HG02642 (cell line): ENCODE measurements at regions not wholly inside any gene's neighbourhood (a gene's known extent, or its start where the extent isn't known, plus 50 kb on each side); places are given as distances from the start of the nearest gene placed in this dataset.
"Not testable (repeated sequence)": the region's sequence is repeated elsewhere in the genome, so short reads cannot be mapped to it uniquely, and the experiment has no call there.

Experiments used
- ATAC-seq: cut with Tn5 transposase; IDR thresholded peaks from one replicate; pipeline ENCODE4 v1.9.1; 2021; ENCODE audit warnings: mild to moderate bottlenecking; ENCODE audit not compliant: unreplicated experiment, poor library complexity

- no peak for ATAC-seq
These were observed 199.8 kb downstream of the DLL1 start for GRCh38 chr6:170091000-170091638.

- ATAC-seq: no peak
These were observed 200.3 kb downstream of the DLL1 start for GRCh38 chr6:170090561-170090960.

GRCh38 chr6:170089963-170090362 lies 200.9 kb downstream of the DLL1 start:
- ATAC-seq: peak; percentile 21

- ATAC-seq: peak; percentile 5
These were observed 202.3 kb downstream of the DLL1 start for GRCh38 chr6:170088582-170088955.

- peak; percentile 65 for ATAC-seq
These were observed 202.8 kb downstream of the DLL1 start for GRCh38 chr6:170087941-170088581.

- not testable (repeated sequence) for ATAC-seq
These were observed 203.5 kb downstream of the DLL1 start for GRCh38 chr6:170087421-170087780.

- ATAC-seq: no peak
These were observed 204.0 kb downstream of the DLL1 start for GRCh38 chr6:170086639-170087420.

GRCh38 chr6:170085475-170086401 lies 205.1 kb downstream of the DLL1 start:
- ATAC-seq: no peak

GRCh38 chr6:170084166-170084730 lies 206.6 kb downstream of the DLL1 start:
- ATAC-seq: no peak

GRCh38 chr6:170083236-170084051 lies 207.4 kb downstream of the DLL1 start:
- no peak for ATAC-seq

GRCh38 chr6:170082531-170083187 lies 208.2 kb downstream of the DLL1 start:
- ATAC-seq: no peak

GRCh38 chr6:170082067-170082466 lies 208.8 kb downstream of the DLL1 start:
- ATAC-seq: no peak

- no peak for ATAC-seq
These were observed 209.3 kb downstream of the DLL1 start for GRCh38 chr6:170081556-170081955.

GRCh38 chr6:170080828-170081371 lies 210.0 kb downstream of the DLL1 start:
- ATAC-seq: no peak

- ATAC-seq: no peak
These were observed 210.6 kb downstream of the DLL1 start for GRCh38 chr6:170080169-170080827.

GRCh38 chr6:170076466-170077165 lies 214.3 kb downstream of the DLL1 start:
- no peak for ATAC-seq

- ATAC-seq: no peak
These were observed 215.1 kb downstream of the DLL1 start for GRCh38 chr6:170075659-170076223.
